Neural cell (in vitro differentiated cells): ENCODE measurements at regions not wholly inside any gene's neighbourhood (a gene's known extent, or its start where the extent isn't known, plus 50 kb on each side); places are given as distances from the start of the nearest gene placed in this dataset.

ENCODE experiments used
- H2AFZ ChIP-seq: fragments of 200-600, 300-800 bp; sonication (generic), shearing (Covaris generic); 2 replicates; pipeline ENCODE4 v1.6.0; 2014; ENCODE audit warnings: low read depth, mild to moderate bottlenecking, antibody characterized with exemption, low read length, moderate library complexity
- H3F3A ChIP-seq: fragments of 200-600 bp; shearing (Covaris generic); 2 replicates; pipeline ENCODE4 v1.6.1; 2016; ENCODE audit warnings: mild to moderate bottlenecking, moderate library complexity, mixed read lengths, antibody characterized with exemption, low read length; ENCODE audit not compliant: insufficient read depth, poor library complexity, severe bottlenecking
- H3K27ac ChIP-seq: fragments of 200-600, 300-800 bp; sonication (generic), shearing (Covaris generic); 2 replicates; pipeline ENCODE4 v1.5.1; 2014; ENCODE audit warnings: mild to moderate bottlenecking, low read length, moderate library complexity
- H3K27me3 ChIP-seq: fragments of 300-800, 200-600 bp; sonication (generic), shearing (Covaris generic); 2 replicates; pipeline ENCODE4 v1.6.0; 2014; ENCODE audit warnings: mild to moderate bottlenecking, low read depth, low read length, moderate library complexity; ENCODE audit not compliant: insufficient read depth
- H3K36me3 ChIP-seq: fragments of 300-800, 200-600 bp; sonication (generic), shearing (Covaris generic); 2 replicates; pipeline ENCODE4 v1.5.1; 2014; ENCODE audit warnings: mild to moderate bottlenecking, antibody characterized with exemption, low read length, moderate library complexity; ENCODE audit not compliant: insufficient read depth
- H3K4me2 ChIP-seq: fragments of 300-800, 200-600 bp; sonication (generic), shearing (Covaris generic); 2 replicates; pipeline ENCODE4 v1.6.0; 2014; ENCODE audit warnings: mild to moderate bottlenecking, low read length
- H3K4me3 ChIP-seq: fragments of 300-800, 200-600 bp; sonication (generic), shearing (Covaris generic); 2 replicates; pipeline ENCODE4 v1.5.1; 2014; ENCODE audit warnings: mild to moderate bottlenecking, low read length, moderate library complexity
- H3K79me2 ChIP-seq: fragments of 200-600 bp; shearing (Covaris generic); replicated peaks from 2 replicates; pipeline ENCODE4 v1.6.0; 2014; ENCODE audit warnings: mild to moderate bottlenecking, low read length, moderate library complexity; ENCODE audit not compliant: insufficient read depth
- H3K9ac ChIP-seq: fragments of 300-800, 200-600 bp; sonication (generic), shearing (Covaris generic); 2 replicates; pipeline ENCODE4 v1.6.1; 2016; ENCODE audit warnings: mild to moderate bottlenecking, low read length, mixed read lengths
- H3K9me2 ChIP-seq: fragments of 200-600 bp; shearing (Covaris generic); 2 replicates; pipeline ENCODE4 v1.6.1; 2016; ENCODE audit warnings: mild to moderate bottlenecking, low read length, mixed read lengths; ENCODE audit not compliant: insufficient read depth
- H3K9me3 ChIP-seq: fragments of 200-600, 300-800 bp; sonication (generic), shearing (Covaris generic); 2 replicates; pipeline ENCODE4 v1.6.1; 2016; ENCODE audit warnings: mild to moderate bottlenecking, mixed run types, low read length, moderate library complexity, mixed read lengths
- H4K20me1 ChIP-seq: fragments of 200-600 bp; shearing (Covaris generic); 2 replicates; pipeline ENCODE4 v1.6.1; 2016; ENCODE audit warnings: mild to moderate bottlenecking, mixed run types; ENCODE audit not compliant: insufficient read depth
- EP300 ChIP-seq: fragments of 450-650 bp; conservative IDR thresholded peaks from 2 replicates; pipeline ENCODE4 v1.6.1; 2014; ENCODE audit warnings: antibody characterized with exemption, mild to moderate bottlenecking, moderate library complexity; ENCODE audit not compliant: poor library complexity, severe bottlenecking
- EZH2 ChIP-seq: fragments of 200-600, 300-800 bp; shearing (Covaris generic), sonication (generic); IDR thresholded peaks from 2 replicates; pipeline ENCODE4 v1.6.1; 2014; ENCODE audit warnings: antibody characterized with exemption, low read length, borderline replicate concordance, mild to moderate bottlenecking; ENCODE audit not compliant: insufficient read depth, poor library complexity, severe bottlenecking
- MXI1 ChIP-seq: fragments of 450-650 bp; conservative IDR thresholded peaks from 2 replicates; pipeline ENCODE4 v1.6.1; 2014; ENCODE audit warnings: antibody characterized with exemption, mild to moderate bottlenecking; ENCODE audit not compliant: poor library complexity, severe bottlenecking
- POLR2AphosphoS5 ChIP-seq: IDR thresholded peaks from 2 replicates; pipeline ENCODE4 v1.6.1; 2012
- RAD21 ChIP-seq: fragments of 450-650 bp; conservative IDR thresholded peaks from 2 replicates; pipeline ENCODE4 v1.6.1; 2014; ENCODE audit warnings: antibody characterized with exemption, mild to moderate bottlenecking, moderate library complexity
- REST ChIP-seq: IDR thresholded peaks from 2 replicates; pipeline ENCODE4 v1.6.1; 2012; ENCODE audit warnings: borderline replicate concordance
- SMC3 ChIP-seq: fragments of 450-650 bp; conservative IDR thresholded peaks from 2 replicates; pipeline ENCODE4 v1.6.1; 2014; ENCODE audit warnings: antibody characterized with exemption, mild to moderate bottlenecking, moderate library complexity; ENCODE audit not compliant: poor library complexity
- TAF1 ChIP-seq: IDR thresholded peaks from 2 replicates; pipeline ENCODE4 v1.6.1; 2012; ENCODE audit warnings: low read depth
- TF ChIP-seq, protein P1 (sequence below): fragments of 450-650 bp; IDR thresholded peaks from 2 replicates; pipeline ENCODE4 v1.5.1; 2014; ENCODE audit warnings: antibody characterized with exemption, mild to moderate bottlenecking, moderate library complexity; ENCODE audit not compliant: poor library complexity, severe bottlenecking

- Histone ChIP-seq H3K27me3 (no peaks in the 10 kb centered on the region), H2AFZ (no peak overlapping the region), H3K4me2 (no peak overlapping the region), H3K9me2 (no peaks in the 10 kb centered on the region), H3K4me3 (no peak overlapping the region), H3K9me3 (no peaks in the 10 kb centered on the region), H3K79me2 (no peaks in the 10 kb centered on the region), H4K20me1 (no peaks in the 10 kb centered on the region), H3F3A (no peaks in the 10 kb centered on the region), H3K9ac (no peak overlapping the region), H3K36me3 (no peaks in the 10 kb centered on the region), H3K27ac (no peak overlapping the region)
- no peak for TF ChIP-seq POLR2AphosphoS5
- TF ChIP-seq EP300: no peak
- TF ChIP-seq RAD21: no peak
- TF ChIP-seq, protein P1, sequence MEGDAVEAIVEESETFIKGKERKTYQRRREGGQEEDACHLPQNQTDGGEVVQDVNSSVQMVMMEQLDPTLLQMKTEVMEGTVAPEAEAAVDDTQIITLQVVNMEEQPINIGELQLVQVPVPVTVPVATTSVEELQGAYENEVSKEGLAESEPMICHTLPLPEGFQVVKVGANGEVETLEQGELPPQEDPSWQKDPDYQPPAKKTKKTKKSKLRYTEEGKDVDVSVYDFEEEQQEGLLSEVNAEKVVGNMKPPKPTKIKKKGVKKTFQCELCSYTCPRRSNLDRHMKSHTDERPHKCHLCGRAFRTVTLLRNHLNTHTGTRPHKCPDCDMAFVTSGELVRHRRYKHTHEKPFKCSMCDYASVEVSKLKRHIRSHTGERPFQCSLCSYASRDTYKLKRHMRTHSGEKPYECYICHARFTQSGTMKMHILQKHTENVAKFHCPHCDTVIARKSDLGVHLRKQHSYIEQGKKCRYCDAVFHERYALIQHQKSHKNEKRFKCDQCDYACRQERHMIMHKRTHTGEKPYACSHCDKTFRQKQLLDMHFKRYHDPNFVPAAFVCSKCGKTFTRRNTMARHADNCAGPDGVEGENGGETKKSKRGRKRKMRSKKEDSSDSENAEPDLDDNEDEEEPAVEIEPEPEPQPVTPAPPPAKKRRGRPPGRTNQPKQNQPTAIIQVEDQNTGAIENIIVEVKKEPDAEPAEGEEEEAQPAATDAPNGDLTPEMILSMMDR: no peak
- no peak for TF ChIP-seq REST
- no peak for TF ChIP-seq TAF1
- TF ChIP-seq MXI1: no peak
Observed at GRCh38 chr3:173217127-173217526, 76.1 kb upstream of the SPATA16 start.

GRCh38 chr3:173216063-173216462 lies 75.0 kb upstream of the SPATA16 start:
- no peaks in the 10 kb centered on the region for H3K36me3 ChIP-seq

More at GRCh38 chr3:173216063-173216462, 75.0 kb upstream of the SPATA16 start:
- Histone ChIP-seq H3F3A (no peaks in the 10 kb centered on the region), H3K9ac (no peak overlapping the region), H3K4me2 (no peak overlapping the region), H3K79me2 (no peaks in the 10 kb centered on the region), H4K20me1 (no peaks in the 10 kb centered on the region), H3K9me3 (no peaks in the 10 kb centered on the region), H3K27me3 (no peaks in the 10 kb centered on the region), H3K27ac (no peak overlapping the region), H2AFZ (no peak overlapping the region), H3K4me3 (no peak overlapping the region), H3K9me2 (no peaks in the 10 kb centered on the region)
- TF ChIP-seq, protein P1: no peak
- TF ChIP-seq EZH2 (no peak), TAF1 (no peak), MXI1 (no peak), REST (no peak), SMC3 (no peak), EP300 (no peak), POLR2AphosphoS5 (no peak), RAD21 (no peak)
